ENCODE measurements at regions not wholly inside any gene's neighbourhood (a gene's known extent, or its start where the extent isn't known, plus 50 kb on each side); places are given as distances from the start of the nearest gene placed in this dataset.

- TF ChIP-seq NR3C1 (CRISPR knock-in tag; IDR thresholded peaks at IDR 0.05) (no peak), PRPF4 (IDR thresholded peaks at IDR 0.05; ENCODE audit: low read depth, low read length, poor library complexity, severe bottlenecking) (no peak), CHD4 (IDR thresholded peaks at IDR 0.05; ENCODE audit: borderline replicate concordance, low read length) (0 out of 2 replicates have a peak, but pooled peaks have one; percentile 73), NFE2L1 (CRISPR knock-in tag; IDR thresholded peaks at IDR 0.05; ENCODE audit: borderline replicate concordance) (no peak), MIXL1 (CRISPR knock-in tag; IDR thresholded peaks at IDR 0.05) (0 out of 2 replicates have a peak, but pooled peaks have one; percentile 9), ZNF841 (CRISPR knock-in tag; IDR thresholded peaks at IDR 0.05; ENCODE audit: borderline replicate concordance) (no peak), DBP (CRISPR knock-in tag; IDR thresholded peaks at IDR 0.05; ENCODE audit: not compliant biosample characterization) (peak; percentile 38), EZH2 (conservative IDR thresholded peaks at IDR 0.05; ENCODE audit: low read depth, low read length) (no peak), ZNF691 (CRISPR knock-in tag; IDR thresholded peaks at IDR 0.05; ENCODE audit: borderline replicate concordance, low read depth) (peak; percentile 75; the same call in 1 of the 2 replicates), ZBTB8A (CRISPR knock-in tag; IDR thresholded peaks at IDR 0.05; ENCODE audit: borderline replicate concordance, low read depth) (no peak), ZNF737 (CRISPR knock-in tag; IDR thresholded peaks at IDR 0.05; ENCODE audit: borderline replicate concordance) (no peak), ARID5B (CRISPR knock-in tag; IDR thresholded peaks at IDR 0.05) (peak; percentile 91), NONO (IDR thresholded peaks at IDR 0.05) (no peak), NONO (CRISPR knock-in tag; conservative IDR thresholded peaks at IDR 0.05) (no peak), JARID2 (CRISPR knock-in tag; IDR thresholded peaks at IDR 0.05; ENCODE audit: insufficient replicate concordance) (no peak), KLF6 (CRISPR knock-in tag; IDR thresholded peaks at IDR 0.05) (peak; percentile 25; the same call in 1 of the 2 replicates)
- TF ChIP-seq, protein P1, sequence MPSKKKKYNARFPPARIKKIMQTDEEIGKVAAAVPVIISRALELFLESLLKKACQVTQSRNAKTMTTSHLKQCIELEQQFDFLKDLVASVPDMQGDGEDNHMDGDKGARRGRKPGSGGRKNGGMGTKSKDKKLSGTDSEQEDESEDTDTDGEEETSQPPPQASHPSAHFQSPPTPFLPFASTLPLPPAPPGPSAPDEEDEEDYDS (CRISPR knock-in tag; IDR thresholded peaks at IDR 0.05) = 0 out of 2 replicates have a peak, but pooled peaks have one; percentile 18
- TF ChIP-seq, protein P2, sequence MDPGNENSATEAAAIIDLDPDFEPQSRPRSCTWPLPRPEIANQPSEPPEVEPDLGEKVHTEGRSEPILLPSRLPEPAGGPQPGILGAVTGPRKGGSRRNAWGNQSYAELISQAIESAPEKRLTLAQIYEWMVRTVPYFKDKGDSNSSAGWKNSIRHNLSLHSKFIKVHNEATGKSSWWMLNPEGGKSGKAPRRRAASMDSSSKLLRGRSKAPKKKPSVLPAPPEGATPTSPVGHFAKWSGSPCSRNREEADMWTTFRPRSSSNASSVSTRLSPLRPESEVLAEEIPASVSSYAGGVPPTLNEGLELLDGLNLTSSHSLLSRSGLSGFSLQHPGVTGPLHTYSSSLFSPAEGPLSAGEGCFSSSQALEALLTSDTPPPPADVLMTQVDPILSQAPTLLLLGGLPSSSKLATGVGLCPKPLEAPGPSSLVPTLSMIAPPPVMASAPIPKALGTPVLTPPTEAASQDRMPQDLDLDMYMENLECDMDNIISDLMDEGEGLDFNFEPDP (CRISPR knock-in tag; conservative IDR thresholded peaks at IDR 0.05) = peak; percentile 93; the same call in 1 of the 2 replicates
Measured at GRCh38 chr2:64831134-64831976, 157.8 kb upstream of the SLC1A4 start (continued).

Data from HepG2 (cell line).